Activated CD8-positive, alpha-beta T cell treated with anti-CD3 and anti-CD28 coated beads for 36 hours (primary cell): ENCODE measurements at regions not wholly inside any gene's neighbourhood (a gene's known extent, or its start where the extent isn't known, plus 50 kb on each side); places are given as distances from the start of the nearest gene placed in this dataset.

ENCODE experiments used
- ATAC-seq: fragments of 200-7000 bp; cut with Tn5 transposase; one replicate; pipeline ENCODE4 v1.10.0; 2021; ENCODE audit warnings: mild to moderate bottlenecking, moderate library complexity
- CTCF ChIA-PET: fragments of 350-600 bp; sonication (Branson Sonifier 250); formaldehyde crosslinking; loops from one replicate; lab custom pipeline; 2021; ENCODE audit warnings: antibody characterized with exemption; lab: Charles Lee
- POLR2A ChIA-PET: fragments of 350-600 bp; sonication (Branson Sonifier 250); formaldehyde crosslinking; loops from one replicate; lab custom pipeline; 2021; ENCODE audit warnings: antibody characterized with exemption; lab: Charles Lee
- DNase-seq: peaks from one replicate; pipeline ENCODE4 v3.0.0-alpha.2; 2020
- H3K27ac Mint-ChIP-seq: one replicate; pipeline ENCODE4 v1.8.0; 2021; ENCODE audit warnings: mild to moderate bottlenecking, mixed read lengths
- H3K27me3 Mint-ChIP-seq: one replicate; pipeline ENCODE4 v1.8.0; 2021; ENCODE audit warnings: mixed read lengths
- H3K36me3 Mint-ChIP-seq: one replicate; pipeline ENCODE4 v1.8.0; 2021; ENCODE audit warnings: low read depth, mixed read lengths
- H3K4me1 Mint-ChIP-seq: one replicate; pipeline ENCODE4 v1.8.0; 2021; ENCODE audit warnings: low read depth, mixed read lengths
- H3K4me3 Mint-ChIP-seq: one replicate; pipeline ENCODE4 v1.8.0; 2021; ENCODE audit warnings: mild to moderate bottlenecking, moderate library complexity, mixed read lengths
- H3K9me3 Mint-ChIP-seq: one replicate; pipeline ENCODE4 v1.8.0; 2021; ENCODE audit warnings: mixed read lengths
- intact Hi-C: fragments of 100-400 bp; cut with micrococcal nuclease; formaldehyde crosslinking; loops from one replicate; pipeline ENCODE4 v1.10.0; 2022
- TF ChIP-seq, protein P1 (sequence below): fragments of 200-600 bp; IDR thresholded peaks from one replicate; pipeline ENCODE4 v1.8.0; 2022; ENCODE audit warnings: antibody characterized with exemption, mild to moderate bottlenecking

DNA sequence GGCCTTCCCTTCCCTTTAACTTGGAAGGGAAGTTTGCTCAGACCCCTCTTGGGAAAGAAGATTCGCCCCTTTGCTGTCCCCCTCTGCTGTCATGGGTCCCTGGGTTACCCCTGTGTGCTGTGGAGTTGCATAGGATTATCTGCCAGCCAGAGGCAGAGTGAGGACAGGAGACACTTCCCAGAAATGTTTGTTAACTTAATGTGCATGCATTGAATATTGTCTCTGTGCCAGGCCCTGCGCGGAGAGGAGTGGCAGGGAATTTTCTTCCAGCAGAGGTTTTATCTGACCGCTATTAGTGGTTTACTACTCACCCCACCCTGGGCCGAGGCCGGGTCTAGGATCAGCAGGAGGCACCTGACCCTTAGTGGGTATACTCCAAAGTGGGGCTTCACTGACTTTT, 894.8 kb downstream of the TBC1D22A start:
- H3K9me3 Mint-ChIP-seq, result peaks cover 2% of the 10 kb centered on the region
- POLR2A ChIA-PET, result no interaction called here
- H3K27ac Mint-ChIP-seq, result no peak overlapping the region
- H3K4me3 Mint-ChIP-seq, result no peak overlapping the region
- ATAC-seq (no peak), DNase-seq (no peak)
- H3K4me1 Mint-ChIP-seq, result no peaks in the 10 kb centered on the region
- CTCF ChIA-PET, result no interaction called here
- peaks cover 3% of the 10 kb centered on the region for H3K27me3 Mint-ChIP-seq
- TF ChIP-seq, protein P1, sequence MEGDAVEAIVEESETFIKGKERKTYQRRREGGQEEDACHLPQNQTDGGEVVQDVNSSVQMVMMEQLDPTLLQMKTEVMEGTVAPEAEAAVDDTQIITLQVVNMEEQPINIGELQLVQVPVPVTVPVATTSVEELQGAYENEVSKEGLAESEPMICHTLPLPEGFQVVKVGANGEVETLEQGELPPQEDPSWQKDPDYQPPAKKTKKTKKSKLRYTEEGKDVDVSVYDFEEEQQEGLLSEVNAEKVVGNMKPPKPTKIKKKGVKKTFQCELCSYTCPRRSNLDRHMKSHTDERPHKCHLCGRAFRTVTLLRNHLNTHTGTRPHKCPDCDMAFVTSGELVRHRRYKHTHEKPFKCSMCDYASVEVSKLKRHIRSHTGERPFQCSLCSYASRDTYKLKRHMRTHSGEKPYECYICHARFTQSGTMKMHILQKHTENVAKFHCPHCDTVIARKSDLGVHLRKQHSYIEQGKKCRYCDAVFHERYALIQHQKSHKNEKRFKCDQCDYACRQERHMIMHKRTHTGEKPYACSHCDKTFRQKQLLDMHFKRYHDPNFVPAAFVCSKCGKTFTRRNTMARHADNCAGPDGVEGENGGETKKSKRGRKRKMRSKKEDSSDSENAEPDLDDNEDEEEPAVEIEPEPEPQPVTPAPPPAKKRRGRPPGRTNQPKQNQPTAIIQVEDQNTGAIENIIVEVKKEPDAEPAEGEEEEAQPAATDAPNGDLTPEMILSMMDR, result no peak
- no peaks in the 10 kb centered on the region for H3K36me3 Mint-ChIP-seq
- intact Hi-C loops, result no loop called here

DNA sequence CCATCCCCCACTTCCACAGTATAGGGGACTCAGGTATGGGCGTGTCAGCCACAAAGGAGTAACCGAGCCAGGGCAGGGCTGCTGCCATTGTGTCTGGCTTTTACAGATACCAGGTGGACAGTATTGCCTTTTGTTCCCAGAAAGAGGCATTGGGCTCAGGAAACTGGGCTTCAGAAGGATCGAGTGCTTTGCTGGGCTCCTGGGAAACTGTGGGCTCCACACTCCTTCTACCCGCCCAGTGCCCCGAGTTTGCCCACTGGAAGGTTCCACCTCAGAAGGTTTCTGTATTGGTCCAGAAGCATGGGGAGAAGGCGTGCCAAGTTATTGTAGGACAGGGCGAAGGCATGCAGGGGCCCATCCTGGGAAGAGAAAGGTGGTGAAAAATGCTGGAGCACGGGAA, 894.4 kb downstream of the TBC1D22A start:
- ChIA-PET CTCF (interaction anchor here (0.6 kb wide), 1 partner anchor 22 kb away, joined by 3 read pairs; no protein-coding TSS in a partner anchor), POLR2A (no interaction called here)
- peaks cover 2% of the 10 kb centered on the region for H3K9me3 Mint-ChIP-seq
- H3K27ac Mint-ChIP-seq, result no peak overlapping the region
- intact Hi-C loops, result no loop called here
- H3K36me3 Mint-ChIP-seq, result no peaks in the 10 kb centered on the region
- H3K4me3 Mint-ChIP-seq, result no peak overlapping the region
- no peak for ATAC-seq
- H3K4me1 Mint-ChIP-seq, result no peaks in the 10 kb centered on the region
- peaks cover 3% of the 10 kb centered on the region for H3K27me3 Mint-ChIP-seq
- no peak for DNase-seq
- TF ChIP-seq, protein P1, result no peak

DNA sequence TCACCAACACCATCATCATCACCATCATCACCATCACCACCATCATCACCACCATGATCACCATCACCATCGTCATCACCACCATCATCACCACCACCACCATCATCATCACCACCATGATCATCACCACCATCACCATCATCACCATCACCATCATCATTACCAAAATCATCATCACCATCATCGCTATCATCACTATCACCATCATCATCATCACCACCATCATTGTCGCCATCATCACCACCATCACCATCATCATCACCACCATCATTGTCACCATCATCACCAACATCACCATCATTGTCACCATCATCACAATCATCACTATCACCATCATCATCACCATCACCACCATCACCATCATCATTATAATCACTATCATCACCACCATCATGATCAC, 893.5 kb downstream of the TBC1D22A start:
- H3K27ac Mint-ChIP-seq, result no peak overlapping the region
- no peaks in the 10 kb centered on the region for H3K36me3 Mint-ChIP-seq
- ChIA-PET CTCF (interaction anchor here (0.6 kb wide), 1 partner anchor 23 kb away, joined by 3 read pairs; no protein-coding TSS in a partner anchor), POLR2A (no interaction called here)
- TF ChIP-seq, protein P1, result no peak
- H3K4me1 Mint-ChIP-seq, result no peaks in the 10 kb centered on the region
- H3K4me3 Mint-ChIP-seq, result no peak overlapping the region
- DNase-seq (no peak), ATAC-seq (no peak)
- H3K9me3 Mint-ChIP-seq, result peaks cover 2% of the 10 kb centered on the region
- intact Hi-C loops, result no loop called here
- H3K27me3 Mint-ChIP-seq, result peaks cover 5% of the 10 kb centered on the region

DNA sequence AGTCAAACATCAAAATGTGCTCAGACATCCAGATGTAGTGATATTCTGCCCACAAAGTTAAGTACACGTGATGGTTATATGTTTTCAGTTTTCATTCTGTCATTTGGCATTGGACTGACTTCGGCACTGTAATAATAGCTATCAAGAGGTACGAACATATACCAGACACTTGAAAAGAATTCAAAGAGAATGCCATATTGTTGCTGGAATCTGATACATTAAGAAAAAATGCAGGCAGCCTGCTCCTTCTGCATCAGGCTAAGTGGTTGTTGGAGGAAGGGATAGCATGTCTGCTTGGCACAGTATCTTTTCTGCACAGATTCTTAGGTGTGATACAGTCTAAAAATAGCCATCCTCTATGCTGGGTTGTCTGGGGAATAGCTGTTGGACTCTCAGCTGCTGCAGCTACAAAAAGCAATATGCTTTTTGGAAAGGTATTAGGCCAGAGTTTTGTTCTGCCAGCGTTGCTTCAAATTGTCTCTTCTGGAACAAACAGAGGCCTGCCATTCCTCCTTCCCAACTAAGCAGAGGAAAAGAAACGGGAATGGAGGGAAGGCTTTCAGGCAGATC, 892.6 kb downstream of the TBC1D22A start:
- ATAC-seq, result no peak
- H3K27ac Mint-ChIP-seq, result no peak overlapping the region
- H3K4me3 Mint-ChIP-seq, result no peak overlapping the region
- H3K9me3 Mint-ChIP-seq, result peaks cover 2% of the 10 kb centered on the region
- TF ChIP-seq, protein P1, result no peak
- intact Hi-C loops, result no loop called here
- H3K36me3 Mint-ChIP-seq, result no peaks in the 10 kb centered on the region
- no peaks in the 10 kb centered on the region for H3K4me1 Mint-ChIP-seq
- no peak for DNase-seq
- ChIA-PET POLR2A (no interaction called here), CTCF (no interaction called here)
- H3K27me3 Mint-ChIP-seq, result peaks cover 5% of the 10 kb centered on the region

DNA sequence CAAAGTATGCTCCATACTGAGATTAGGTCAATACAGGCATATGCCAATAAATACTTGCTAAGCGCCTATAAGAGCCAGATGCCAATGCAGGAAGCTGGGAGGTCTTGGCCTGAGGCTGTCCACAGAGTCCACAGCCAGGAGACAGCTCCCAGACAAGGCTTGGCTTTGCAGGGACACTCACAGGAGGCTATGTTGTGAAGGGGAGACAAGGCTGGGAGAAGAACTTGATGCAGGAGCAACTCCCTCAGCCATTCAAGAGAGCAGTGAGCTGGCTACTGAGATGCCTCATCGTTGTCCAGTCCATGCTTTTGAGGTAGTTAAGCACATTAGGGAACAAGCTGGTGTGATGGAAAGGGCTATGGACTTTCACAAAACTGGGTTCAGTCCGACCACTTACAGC, 891.5 kb downstream of the TBC1D22A start:
- TF ChIP-seq, protein P1, result no peak
- DNase-seq (no peak), ATAC-seq (no peak)
- H3K9me3 Mint-ChIP-seq, result peaks cover 2% of the 10 kb centered on the region
- H3K27ac Mint-ChIP-seq, result no peak overlapping the region
- no peaks in the 10 kb centered on the region for H3K36me3 Mint-ChIP-seq
- CTCF ChIA-PET, result no interaction called here
- H3K4me3 Mint-ChIP-seq, result no peak overlapping the region
- POLR2A ChIA-PET, result no interaction called here
- intact Hi-C loops, result no loop called here
- no peaks in the 10 kb centered on the region for H3K4me1 Mint-ChIP-seq
- H3K27me3 Mint-ChIP-seq, result peaks cover 4% of the 10 kb centered on the region
